Neutrophil (primary cell): ENCODE measurements at regions not wholly inside any gene's neighbourhood (a gene's known extent, or its start where the extent isn't known, plus 50 kb on each side); places are given as distances from the start of the nearest gene placed in this dataset.
"Not testable (repeated sequence)": the region's sequence is repeated elsewhere in the genome, so short reads cannot be mapped to it uniquely, and the experiment has no call there.

ENCODE experiments used
- H3K27ac ChIP-seq: fragments of 200-600 bp; sonication (generic); 2 replicates; pipeline ENCODE4 v1.5.1; 2016; ENCODE audit warnings: mild to moderate bottlenecking, moderate library complexity
- H3K27me3 ChIP-seq: fragments of 200-600 bp; sonication (generic); 2 replicates; pipeline ENCODE4 v1.6.0; 2016; ENCODE audit warnings: mild to moderate bottlenecking
- H3K36me3 ChIP-seq: fragments of 200-600 bp; sonication (generic); 2 replicates; pipeline ENCODE4 v1.5.1; 2017
- H3K4me1 ChIP-seq, 2 experiments: fragments of 200-600 bp in 1 of 2; sonication (generic) in 1 of 2; 1 replicate in 1 of 2; 2 replicates in 1 of 2; pipeline versions ENCODE4 v1.5.1 to v1.6.1; 2013 to 2016; ENCODE audit warnings: low read depth in 1 of 2, low read length in 1 of 2, mild to moderate bottlenecking in 1 of 2, moderate library complexity in 1 of 2; ENCODE audit not compliant: control insufficient read depth in 1 of 2, insufficient read depth in 1 of 2
- H3K4me3 ChIP-seq, 2 experiments: fragments of 200-600 bp in 1 of 2; sonication (generic) in 1 of 2; 1 replicate in 1 of 2; 2 replicates in 1 of 2; pipeline ENCODE4 v1.5.1; 2013 to 2016; ENCODE audit warnings: low read depth in 1 of 2, low read length in 1 of 2, mild to moderate bottlenecking in 1 of 2, moderate library complexity in 1 of 2
- H3K9me3 ChIP-seq: fragments of 200-600 bp; sonication (generic); 2 replicates; pipeline ENCODE4 v1.5.1; 2016
- TF ChIP-seq, protein P1 (sequence below): fragments of 200-600 bp; sonication (generic); IDR thresholded peaks from 2 replicates; pipeline ENCODE4 v1.5.1; 2016; ENCODE audit warnings: antibody characterized with exemption

DNA sequence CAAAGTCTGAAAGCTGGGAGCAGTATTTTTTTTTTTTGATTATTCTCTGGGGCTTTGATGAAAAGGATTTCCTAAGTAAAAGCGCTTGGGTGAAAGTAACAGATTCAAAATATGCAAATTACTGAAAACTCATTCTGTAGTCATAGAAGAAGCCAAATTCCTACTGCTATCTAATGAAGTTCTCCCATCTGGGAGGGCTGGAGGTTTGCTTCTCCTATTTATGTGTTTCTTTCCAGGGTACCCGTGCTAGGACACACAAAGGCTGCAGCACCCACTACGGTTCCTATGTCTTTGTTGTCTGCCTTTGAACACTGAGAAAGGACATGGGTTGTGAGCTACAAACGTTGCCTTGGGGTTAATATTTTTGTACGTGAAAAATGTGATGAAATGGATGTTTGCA lies 324.7 kb upstream of the KAZN start:
- Histone ChIP-seq H3K4me3 (no peak overlapping the region), H3K27me3 (no peaks in the 10 kb centered on the region), H3K36me3 (no peaks in the 10 kb centered on the region), H3K4me1 (no peaks in the 10 kb centered on the region), H3K9me3 (peaks cover 4% of the 10 kb centered on the region), H3K27ac (no peak overlapping the region)
- TF ChIP-seq, protein P1, sequence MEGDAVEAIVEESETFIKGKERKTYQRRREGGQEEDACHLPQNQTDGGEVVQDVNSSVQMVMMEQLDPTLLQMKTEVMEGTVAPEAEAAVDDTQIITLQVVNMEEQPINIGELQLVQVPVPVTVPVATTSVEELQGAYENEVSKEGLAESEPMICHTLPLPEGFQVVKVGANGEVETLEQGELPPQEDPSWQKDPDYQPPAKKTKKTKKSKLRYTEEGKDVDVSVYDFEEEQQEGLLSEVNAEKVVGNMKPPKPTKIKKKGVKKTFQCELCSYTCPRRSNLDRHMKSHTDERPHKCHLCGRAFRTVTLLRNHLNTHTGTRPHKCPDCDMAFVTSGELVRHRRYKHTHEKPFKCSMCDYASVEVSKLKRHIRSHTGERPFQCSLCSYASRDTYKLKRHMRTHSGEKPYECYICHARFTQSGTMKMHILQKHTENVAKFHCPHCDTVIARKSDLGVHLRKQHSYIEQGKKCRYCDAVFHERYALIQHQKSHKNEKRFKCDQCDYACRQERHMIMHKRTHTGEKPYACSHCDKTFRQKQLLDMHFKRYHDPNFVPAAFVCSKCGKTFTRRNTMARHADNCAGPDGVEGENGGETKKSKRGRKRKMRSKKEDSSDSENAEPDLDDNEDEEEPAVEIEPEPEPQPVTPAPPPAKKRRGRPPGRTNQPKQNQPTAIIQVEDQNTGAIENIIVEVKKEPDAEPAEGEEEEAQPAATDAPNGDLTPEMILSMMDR: no peak

DNA sequence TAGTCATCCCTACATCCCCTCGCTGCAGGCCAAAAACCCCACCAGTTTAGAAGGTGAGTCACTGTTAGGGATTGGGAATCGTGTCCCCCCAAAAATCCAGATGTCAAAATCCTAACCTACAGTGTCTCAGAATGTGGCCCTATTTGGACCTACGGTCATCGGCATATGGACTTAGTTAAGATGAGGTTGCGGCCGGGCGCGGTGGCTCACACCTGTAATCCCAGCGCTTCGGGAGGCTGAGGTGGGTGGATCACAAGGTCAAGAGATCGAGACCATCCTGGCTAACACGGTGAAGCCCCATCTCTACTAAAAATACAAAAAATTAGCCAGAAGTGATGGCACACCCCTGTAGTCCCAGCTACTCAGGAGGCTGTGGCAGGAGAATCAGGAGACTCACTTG lies 318.6 kb upstream of the KAZN start:
- not testable (repeated sequence) for H3K27me3 ChIP-seq, H3K4me1 ChIP-seq, H3K4me3 ChIP-seq, H3K27ac ChIP-seq, H3K36me3 ChIP-seq, H3K9me3 ChIP-seq

DNA sequence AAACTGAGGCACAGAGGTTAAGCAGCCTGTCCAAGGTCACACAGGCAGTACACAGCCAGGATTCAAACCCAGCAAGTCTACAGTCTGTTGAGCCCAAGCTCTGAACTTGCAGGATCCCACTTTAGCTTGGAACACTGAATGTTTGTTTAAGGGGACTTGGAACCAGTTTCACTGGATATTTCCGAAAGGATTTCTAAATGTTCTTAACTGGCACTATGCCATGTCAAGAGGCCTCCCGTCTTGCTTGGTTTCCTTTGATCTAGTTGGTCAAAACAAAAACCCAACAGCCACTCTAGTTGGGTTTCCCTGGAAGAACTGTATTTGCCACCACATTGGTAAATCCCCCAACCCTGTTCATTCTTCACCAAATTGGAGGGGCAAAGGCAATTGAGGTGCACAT lies 317.6 kb upstream of the KAZN start:
- no peaks in the 10 kb centered on the region for H3K9me3 ChIP-seq
- H3K27me3 ChIP-seq: no peaks in the 10 kb centered on the region
- H3K4me1 ChIP-seq: no peaks in the 10 kb centered on the region
- TF ChIP-seq, protein P1: no peak
- no peak overlapping the region for H3K27ac ChIP-seq
- no peak overlapping the region for H3K4me3 ChIP-seq
- H3K36me3 ChIP-seq: no peaks in the 10 kb centered on the region

DNA sequence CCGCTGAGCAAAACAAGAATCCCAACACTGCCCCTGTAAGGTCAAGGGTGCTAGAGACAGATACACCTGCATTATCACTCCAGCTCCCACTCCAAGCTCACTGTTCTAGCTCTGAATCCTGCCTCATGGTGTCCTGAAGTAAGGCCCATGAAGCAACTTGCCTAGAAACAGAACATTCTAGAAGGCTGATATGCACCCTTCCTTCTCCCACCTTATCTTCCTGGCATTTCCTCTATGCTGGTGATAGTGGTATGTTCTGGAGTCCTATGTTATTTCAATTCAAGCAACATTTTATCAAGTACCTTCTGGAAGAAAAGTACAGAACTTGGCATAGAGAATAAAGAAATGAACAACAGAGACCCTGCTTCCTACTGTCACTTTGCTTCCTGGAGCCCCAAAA lies 317.1 kb upstream of the KAZN start:
- TF ChIP-seq, protein P1: no peak
- no peaks in the 10 kb centered on the region for H3K4me1 ChIP-seq
- no peak overlapping the region for H3K4me3 ChIP-seq
- H3K27ac ChIP-seq: no peak overlapping the region
- H3K36me3 ChIP-seq: no peaks in the 10 kb centered on the region
- H3K27me3 ChIP-seq: no peaks in the 10 kb centered on the region
- no peaks in the 10 kb centered on the region for H3K9me3 ChIP-seq

DNA sequence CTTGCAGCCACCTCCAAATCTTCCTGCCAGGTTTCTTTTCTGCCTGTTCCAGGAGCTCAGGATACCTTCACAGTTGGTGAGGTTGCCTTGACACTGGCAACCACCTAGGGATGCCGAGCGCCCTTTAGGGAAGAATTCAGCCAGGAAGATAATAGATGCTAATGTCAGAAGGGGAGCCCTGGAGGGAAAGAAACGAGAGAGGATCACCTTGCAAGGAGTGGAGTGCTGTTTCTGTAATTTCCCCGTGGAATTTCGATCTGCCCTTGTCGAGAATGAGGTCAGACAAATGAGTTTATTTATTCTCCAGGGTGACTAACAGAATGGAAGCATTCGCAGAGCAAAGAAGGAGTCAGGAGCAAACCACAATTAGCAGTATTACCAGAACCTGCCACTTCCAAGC lies 315.8 kb upstream of the KAZN start:
- no peaks in the 10 kb centered on the region for H3K27me3 ChIP-seq
- no peak overlapping the region for H3K27ac ChIP-seq

DNA sequence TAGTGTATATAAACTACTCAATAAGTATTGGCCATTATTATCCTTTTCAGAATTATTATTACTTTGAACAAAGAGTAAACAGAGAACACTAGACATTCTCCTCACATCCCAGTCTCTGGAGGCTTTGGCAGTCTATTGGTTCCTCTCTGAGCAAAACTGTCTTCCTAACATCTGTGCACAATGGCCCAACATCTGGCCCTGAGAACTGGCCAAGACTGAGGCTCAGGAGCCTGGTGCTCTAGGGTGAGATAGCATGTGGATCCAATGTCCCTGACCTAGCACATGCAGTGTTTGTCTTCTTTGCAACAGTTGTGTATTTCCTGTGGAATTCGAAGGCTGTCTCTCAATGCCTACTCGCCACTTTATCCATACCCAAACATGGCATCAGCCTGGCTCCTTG lies 313.2 kb upstream of the KAZN start:
- Histone ChIP-seq H3K27me3 (no peaks in the 10 kb centered on the region), H3K9me3 (no peaks in the 10 kb centered on the region), H3K27ac (no peak overlapping the region), H3K4me1 (no peaks in the 10 kb centered on the region), H3K4me3 (no peak overlapping the region), H3K36me3 (no peaks in the 10 kb centered on the region)
- TF ChIP-seq, protein P1: no peak

More for the DNA sequence above, 315.8 kb upstream of the KAZN start:
- Histone ChIP-seq H3K9me3 (no peaks in the 10 kb centered on the region), H3K36me3 (no peaks in the 10 kb centered on the region), H3K4me3 (no peak overlapping the region), H3K4me1 (no peaks in the 10 kb centered on the region)
- TF ChIP-seq, protein P1: no peak

DNA sequence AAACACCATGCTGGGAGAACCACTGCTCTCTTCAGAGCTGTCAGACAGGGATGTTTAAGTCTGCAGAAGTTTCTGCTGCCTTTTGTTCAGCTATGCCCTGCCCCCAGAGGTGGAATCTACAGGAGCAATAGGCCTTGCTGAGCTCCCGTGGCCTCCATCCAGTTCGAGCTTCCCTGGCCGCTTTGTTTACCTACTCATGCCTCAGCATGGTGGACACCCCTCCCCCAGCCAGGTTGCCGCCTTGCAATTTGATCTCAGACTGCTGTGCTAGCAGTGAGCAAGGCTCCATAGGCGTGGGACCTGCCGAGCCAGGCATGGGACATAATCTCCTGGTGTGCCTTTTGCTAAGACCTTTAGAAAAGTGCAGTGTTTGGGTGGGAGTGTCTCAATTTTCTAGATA lies 307.3 kb upstream of the KAZN start:
- not testable (repeated sequence) for H3K27ac ChIP-seq, H3K9me3 ChIP-seq, H3K27me3 ChIP-seq, H3K4me3 ChIP-seq, H3K4me1 ChIP-seq, H3K36me3 ChIP-seq
